WI38 (cell line): ENCODE measurements at regions not wholly inside any gene's neighbourhood (a gene's known extent, or its start where the extent isn't known, plus 50 kb on each side); places are given as distances from the start of the nearest gene placed in this dataset.

Experiments
- H3K4me3 ChIP-seq: 2 replicates; pipeline ENCODE4 v1.5.1; 2011; ENCODE audit warnings: low read depth, mild to moderate bottlenecking, control low read depth, low read length
- CTCF ChIP-seq: IDR thresholded peaks from 2 replicates; pipeline ENCODE4 v1.5.1; 2012; ENCODE audit warnings: low read depth, mild to moderate bottlenecking, control low read depth, low read length

- TF ChIP-seq CTCF, result no peak
Observed at GRCh38 chr16:80084163-80084562, 456.6 kb upstream of the DYNLRB2 start.

GRCh38 chr16:80082906-80083305 is 457.9 kb upstream of the DYNLRB2 start:
- H3K4me3 ChIP-seq, result no peak overlapping the region
- no peak for TF ChIP-seq CTCF

More at GRCh38 chr16:80084163-80084562, 456.6 kb upstream of the DYNLRB2 start:
- H3K4me3 ChIP-seq, result no peak overlapping the region

- H3K4me3 ChIP-seq, result no peak overlapping the region
- no peak for TF ChIP-seq CTCF
Observed at GRCh38 chr16:80081846-80082245, 458.9 kb upstream of the DYNLRB2 start.

- no peak overlapping the region for H3K4me3 ChIP-seq
- TF ChIP-seq CTCF, result no peak
Observed at GRCh38 chr16:80080287-80080851, 460.4 kb upstream of the DYNLRB2 start.

GRCh38 chr16:80079072-80079471 is 461.7 kb upstream of the DYNLRB2 start:
- no peak overlapping the region for H3K4me3 ChIP-seq
- no peak for TF ChIP-seq CTCF

GRCh38 chr16:80077696-80078095 is 463.1 kb upstream of the DYNLRB2 start:
- no peak overlapping the region for H3K4me3 ChIP-seq
- no peak for TF ChIP-seq CTCF

GRCh38 chr16:80074329-80074728 is 466.5 kb upstream of the DYNLRB2 start:
- no peak for TF ChIP-seq CTCF
- no peak overlapping the region for H3K4me3 ChIP-seq
